ENCODE measurements at regions not wholly inside any gene's neighbourhood (a gene's known extent, or its start where the extent isn't known, plus 50 kb on each side); places are given as distances from the start of the nearest gene placed in this dataset.

- TF ChIP-seq CTCF (IDR thresholded peaks at IDR 0.05; ENCODE audit: poor library complexity), result no peak
- no peak for TF ChIP-seq EZH2phosphoT487 (IDR thresholded peaks at IDR 0.05; ENCODE audit: low read depth, severe bottlenecking, unreplicated experiment)
- TF ChIP-seq EZH2 (IDR thresholded peaks at IDR 0.05; ENCODE audit: borderline replicate concordance), result no peak
These were observed 208.0 kb downstream of the FOXL1 start for GRCh38 chr16:86786338-86786737.

Measured in hepatocyte (in vitro differentiated cells).